HEK293T (cell line): ENCODE measurements at regions not wholly inside any gene's neighbourhood (a gene's known extent, or its start where the extent isn't known, plus 50 kb on each side); places are given as distances from the start of the nearest gene placed in this dataset.

Source experiments
- ARNT ChIP-seq: fragments of 450-650 bp; IDR thresholded peaks from 2 replicates; pipeline ENCODE4 v1.6.1; 2017; ENCODE audit warnings: mild to moderate bottlenecking
- BHLHE40 ChIP-seq: fragments of 450-650 bp; IDR thresholded peaks from 2 replicates; pipeline ENCODE4 v1.6.1; 2016; ENCODE audit warnings: mild to moderate bottlenecking, moderate library complexity, borderline replicate concordance
- CTBP1 ChIP-seq: fragments of 450-650 bp; IDR thresholded peaks from 2 replicates; pipeline ENCODE4 v1.6.1; 2016; ENCODE audit warnings: borderline replicate concordance
- ELF4 ChIP-seq: fragments of 450-650 bp; IDR thresholded peaks from 2 replicates; pipeline ENCODE4 v1.6.1; 2017; ENCODE audit warnings: antibody characterized with exemption
- FOXA1 ChIP-seq: fragments of 450-650 bp; IDR thresholded peaks from 2 replicates; pipeline ENCODE4 v1.6.1; 2016; ENCODE audit warnings: mild to moderate bottlenecking
- FOXK2 ChIP-seq: fragments of 450-650 bp; IDR thresholded peaks from 2 replicates; pipeline ENCODE4 v1.6.1; 2016; ENCODE audit warnings: mild to moderate bottlenecking
- FOXM1 ChIP-seq: fragments of 450-650 bp; IDR thresholded peaks from 2 replicates; pipeline ENCODE4 v1.6.1; 2017; ENCODE audit warnings: mild to moderate bottlenecking, borderline replicate concordance
- HDGF ChIP-seq: fragments of 450-650 bp; IDR thresholded peaks from 2 replicates; pipeline ENCODE4 v1.6.1; 2017; ENCODE audit warnings: antibody characterized with exemption, borderline replicate concordance
- L3MBTL2 ChIP-seq: fragments of 450-650 bp; conservative IDR thresholded peaks from 2 replicates; pipeline ENCODE4 v1.6.1; 2016; ENCODE audit warnings: mild to moderate bottlenecking
- SUZ12 ChIP-seq: fragments of 450-650 bp; IDR thresholded peaks from 2 replicates; pipeline ENCODE4 v1.6.1; 2016; ENCODE audit warnings: mild to moderate bottlenecking
- TARDBP ChIP-seq: fragments of 450-650 bp; IDR thresholded peaks from 2 replicates; pipeline ENCODE4 v1.6.1; 2016
- ZNF384 ChIP-seq: fragments of 450-650 bp; IDR thresholded peaks from 2 replicates; pipeline ENCODE4 v1.6.1; 2016

- TF ChIP-seq HDGF (no peak), FOXM1 (no peak), ZNF384 (no peak), SUZ12 (no peak), ARNT (no peak), FOXK2 (no peak), FOXA1 (no peak), BHLHE40 (no peak), TARDBP (no peak), ELF4 (no peak), L3MBTL2 (no peak), CTBP1 (no peak)
These were observed 173.0 kb upstream of the ADRA1B start for GRCh38 chr5:159743234-159743633.
